ENCODE measurements at regions not wholly inside any gene's neighbourhood (a gene's known extent, or its start where the extent isn't known, plus 50 kb on each side); places are given as distances from the start of the nearest gene placed in this dataset.

DNA sequence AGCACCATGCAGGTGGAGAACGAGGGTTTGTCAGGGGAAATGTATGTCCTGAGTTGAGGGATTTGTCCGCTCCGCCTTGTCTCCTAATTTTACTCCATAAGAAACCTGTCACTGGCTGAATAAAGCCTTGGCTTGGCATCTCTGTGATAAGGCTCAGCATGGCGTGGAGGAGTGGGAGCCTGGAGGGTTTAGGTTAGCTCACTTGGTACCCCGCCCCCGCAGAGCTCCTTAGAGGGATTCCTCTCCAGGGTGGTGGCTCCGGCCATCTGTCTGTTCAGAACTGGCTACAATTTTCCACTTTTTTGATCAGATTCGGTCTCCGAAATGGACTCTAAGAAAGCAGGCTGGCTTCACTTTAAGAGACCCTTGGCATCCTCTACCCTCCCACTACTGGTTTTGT lies 192.2 kb upstream of the SYNDIG1 start:
- no peak for DNase-seq (ENCODE audit: extremely low read depth in 1 of 2, low read depth in 1 of 2)

DNA sequence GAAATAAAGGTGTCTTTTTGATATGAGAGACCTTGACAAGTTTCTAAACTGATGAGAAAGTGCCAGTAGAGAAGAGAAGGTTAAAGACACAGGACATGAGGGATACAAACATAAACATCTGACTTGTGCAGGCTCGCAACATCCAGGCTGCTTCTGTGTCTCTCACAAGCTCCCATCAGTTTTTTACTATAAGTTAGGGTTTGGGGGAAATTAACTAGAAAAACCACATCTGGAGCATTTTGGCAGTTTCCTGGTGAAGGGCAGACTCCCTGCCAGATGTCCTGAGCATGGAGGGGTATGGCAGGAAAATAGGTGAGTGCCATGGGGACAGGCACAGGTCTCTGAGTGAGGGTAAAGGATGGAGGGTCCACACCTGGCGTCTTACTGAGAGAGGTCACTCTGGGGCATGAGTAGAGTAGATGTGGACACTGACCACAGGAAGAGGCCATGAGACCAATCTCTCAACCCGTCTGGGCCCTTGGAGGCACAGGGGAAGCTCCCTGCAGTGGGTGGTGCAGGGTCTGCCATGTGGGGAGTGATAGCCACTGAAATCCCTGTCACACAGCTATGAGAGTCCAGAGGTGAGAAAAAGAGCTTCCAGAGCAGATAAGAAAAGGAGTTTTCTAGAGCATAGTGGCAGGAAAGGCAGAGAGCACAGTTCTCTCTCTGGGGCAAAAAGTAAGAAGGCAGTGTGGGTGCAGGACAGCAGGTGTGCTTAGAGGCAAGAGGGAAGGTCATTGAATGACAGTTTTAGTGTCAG lies 193.3 kb upstream of the SYNDIG1 start:
- DNase-seq (ENCODE audit: extremely low read depth in 1 of 2, low read depth in 1 of 2) = no peak

GRCh38 chr20:24273251-24273650 lies 196.2 kb upstream of the SYNDIG1 start:
- no peak for DNase-seq (ENCODE audit: extremely low read depth in 1 of 2, low read depth in 1 of 2)

DNA sequence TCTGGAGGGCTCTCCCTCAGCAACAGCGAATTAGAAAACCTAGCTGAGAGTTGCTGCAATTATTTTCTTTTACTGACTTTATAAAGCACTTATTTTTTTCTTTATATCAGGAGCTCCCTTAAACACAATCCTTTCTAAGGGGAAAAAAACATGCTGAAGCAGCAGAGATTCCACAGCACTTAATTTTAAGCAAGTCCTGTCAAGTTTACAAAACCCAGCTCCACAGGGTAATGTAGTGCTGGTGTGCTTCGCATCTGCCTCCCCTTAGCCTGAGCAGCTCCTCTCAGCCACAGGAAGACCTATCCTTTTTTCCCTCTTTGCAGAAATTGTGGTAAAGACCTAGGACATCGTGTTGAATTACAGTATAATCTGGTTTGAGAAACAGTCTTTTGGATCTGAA lies 208.1 kb upstream of the SYNDIG1 start:
- DNase-seq (ENCODE audit: extremely low read depth in 1 of 2, low read depth in 1 of 2) = no peak

DNA sequence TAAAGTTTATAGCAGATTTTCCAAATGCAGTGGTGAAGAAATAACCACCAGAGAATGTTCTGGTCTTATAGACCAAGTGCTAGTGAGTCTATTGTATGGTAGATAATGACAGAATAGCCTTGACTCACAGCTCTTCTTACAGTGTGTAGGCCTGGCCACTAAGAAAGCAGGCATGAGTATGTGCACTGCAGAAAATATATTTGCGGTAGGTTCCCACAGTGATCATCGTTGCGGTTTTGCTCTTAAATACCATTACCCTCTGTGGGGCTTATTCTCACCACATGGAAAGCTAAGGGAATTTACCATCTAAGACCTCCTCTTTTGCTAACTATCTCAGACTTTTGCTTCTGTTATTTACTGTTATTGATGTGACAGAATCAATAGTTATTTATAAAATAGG lies 212.3 kb upstream of the SYNDIG1 start:
- no peak for DNase-seq (ENCODE audit: extremely low read depth in 1 of 2, low read depth in 1 of 2)

GRCh38 chr20:24256307-24256706 lies 213.1 kb upstream of the SYNDIG1 start:
- DNase-seq (ENCODE audit: extremely low read depth in 1 of 2, low read depth in 1 of 2) = no peak

DNA sequence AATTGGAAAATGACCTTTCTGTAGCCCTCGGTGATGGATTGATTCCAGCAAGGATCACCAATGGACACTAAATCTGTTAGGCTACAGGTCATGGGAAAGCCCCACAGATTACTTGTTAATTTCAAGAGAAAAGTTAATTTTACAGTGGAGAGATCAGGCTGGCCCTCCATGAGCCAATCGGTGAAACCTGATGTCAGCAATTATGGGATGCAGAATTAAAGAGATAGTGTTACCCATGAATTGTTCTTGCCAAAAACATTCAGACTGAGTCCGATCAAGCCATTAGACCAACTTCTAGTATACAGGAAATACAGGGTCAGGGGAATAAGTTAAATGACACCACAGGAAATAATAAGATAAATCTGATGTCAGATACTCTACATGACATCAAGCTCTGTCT lies 214.9 kb upstream of the SYNDIG1 start:
- no peak for DNase-seq (ENCODE audit: extremely low read depth in 1 of 2, low read depth in 1 of 2)

DNA sequence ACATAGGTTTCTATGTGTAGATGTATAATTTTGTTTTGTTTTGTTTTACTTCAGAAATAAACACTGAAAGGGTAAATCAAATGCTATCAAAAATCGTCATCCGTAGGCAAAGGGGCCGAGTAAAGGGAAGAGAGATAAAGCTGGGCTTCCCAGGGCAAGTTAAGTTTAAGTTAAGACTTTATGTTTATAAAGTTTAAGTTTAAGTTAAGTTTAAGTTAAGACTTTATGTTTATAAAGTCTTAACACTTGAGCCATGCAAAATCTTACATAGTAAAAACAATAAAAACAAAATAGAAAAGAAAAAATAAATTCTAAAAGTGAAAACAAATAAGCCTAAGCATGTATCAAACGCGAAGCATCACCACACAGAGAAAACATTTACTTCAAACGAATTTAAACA lies 216.1 kb upstream of the SYNDIG1 start:
- no peak for DNase-seq (ENCODE audit: extremely low read depth in 1 of 2, low read depth in 1 of 2)

- no peak for DNase-seq (ENCODE audit: extremely low read depth in 1 of 2, low read depth in 1 of 2)
Observed at GRCh38 chr20:24245094-24245493, 224.3 kb upstream of the SYNDIG1 start.

DNA sequence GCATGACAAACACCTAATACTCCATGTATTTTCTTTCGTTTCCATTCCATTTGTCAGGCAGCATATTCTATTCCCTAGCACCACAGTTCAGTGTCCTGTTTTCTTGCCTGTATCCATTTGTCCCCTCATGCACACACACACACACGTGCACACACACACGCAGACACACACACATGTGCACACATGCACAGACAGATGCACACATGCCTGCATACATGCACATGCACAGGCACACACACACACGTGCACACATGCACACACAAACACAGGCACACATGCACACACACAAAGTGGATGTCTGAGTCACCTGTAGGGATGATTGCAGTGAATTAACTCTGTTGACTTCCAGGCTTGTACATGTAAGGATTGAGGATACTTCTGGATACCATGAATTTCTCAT lies 226.7 kb upstream of the SYNDIG1 start:
- DNase-seq (ENCODE audit: extremely low read depth in 1 of 2, low read depth in 1 of 2) = no peak

DNA sequence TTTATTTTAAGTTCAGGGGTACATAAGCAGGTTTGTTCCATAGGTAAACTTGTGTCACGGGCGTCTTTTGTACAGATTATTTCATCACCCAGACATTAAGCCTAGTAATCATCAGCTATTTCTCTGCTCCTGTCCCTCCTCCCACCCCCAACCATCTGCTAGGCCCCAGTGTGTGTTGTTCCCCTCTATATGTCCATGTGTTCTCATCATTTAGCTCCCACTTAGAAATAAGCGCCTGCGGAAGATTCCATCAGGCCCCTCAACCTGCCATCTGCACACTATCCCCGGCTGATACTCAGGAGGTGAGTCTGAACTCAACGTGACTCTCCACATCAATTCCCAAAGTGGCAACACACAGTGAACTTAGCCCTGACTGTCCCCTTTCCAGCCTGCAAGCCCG lies 228.0 kb upstream of the SYNDIG1 start:
- DNase-seq (ENCODE audit: extremely low read depth in 1 of 2, low read depth in 1 of 2) = no peak

GRCh38 chr20:24236963-24237362 lies 232.5 kb upstream of the SYNDIG1 start:
- DNase-seq (ENCODE audit: extremely low read depth in 1 of 2, low read depth in 1 of 2) = no peak

- no peak for DNase-seq (ENCODE audit: extremely low read depth in 1 of 2, low read depth in 1 of 2)
Observed at GRCh38 chr20:24236201-24236600, 233.2 kb upstream of the SYNDIG1 start.

- DNase-seq (ENCODE audit: extremely low read depth in 1 of 2, low read depth in 1 of 2) = no peak
Observed at GRCh38 chr20:24235296-24236175, 233.9 kb upstream of the SYNDIG1 start.

DNA sequence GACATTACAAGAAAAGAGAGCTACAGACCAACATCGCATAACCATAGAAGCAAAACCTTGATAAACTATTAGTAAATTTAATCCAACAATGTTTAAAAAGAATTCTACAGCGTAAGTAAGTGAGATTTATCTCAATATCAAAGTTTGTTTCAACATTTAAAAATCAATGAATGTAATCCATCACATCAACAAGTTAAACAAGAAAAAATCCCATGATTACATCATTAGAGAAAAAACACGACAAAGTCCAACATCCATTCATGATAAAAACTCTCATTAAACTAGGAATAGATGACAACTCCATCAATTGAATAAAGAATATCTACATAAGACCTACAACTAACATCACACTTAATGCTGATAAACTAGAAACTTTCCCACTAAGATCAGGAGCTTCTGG lies 239.0 kb upstream of the GGTLC1 start:
- DNase-seq (ENCODE audit: extremely low read depth in 1 of 2, low read depth in 1 of 2) = no peak

- no peak for DNase-seq (ENCODE audit: extremely low read depth in 1 of 2, low read depth in 1 of 2)
Observed at GRCh38 chr20:24212494-24212893, 223.9 kb upstream of the GGTLC1 start.

DNA sequence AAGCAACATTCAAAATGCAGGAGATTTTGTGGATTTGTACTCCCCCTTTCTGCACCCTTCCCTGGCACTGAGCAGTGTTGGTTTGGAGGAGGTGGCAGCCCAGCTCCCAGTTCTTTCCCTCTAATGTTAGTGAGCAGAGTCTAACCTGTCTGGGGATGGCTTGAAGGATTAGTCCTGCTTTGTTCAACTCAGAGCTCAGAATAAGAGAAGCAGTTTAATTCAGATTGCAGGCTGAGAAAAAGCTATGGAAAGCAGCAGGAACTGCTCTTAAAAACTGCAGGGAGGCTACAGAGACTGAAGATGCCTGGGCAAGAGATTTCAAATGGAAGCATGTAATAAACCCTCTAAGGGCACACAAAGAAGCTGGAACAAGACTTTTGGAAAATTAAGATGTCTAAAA lies 223.4 kb upstream of the GGTLC1 start:
- DNase-seq (ENCODE audit: extremely low read depth in 1 of 2, low read depth in 1 of 2) = no peak

GRCh38 chr20:24210356-24210755 lies 221.8 kb upstream of the GGTLC1 start:
- DNase-seq (ENCODE audit: extremely low read depth in 1 of 2, low read depth in 1 of 2) = no peak

GRCh38 chr20:24208652-24209051 lies 220.1 kb upstream of the GGTLC1 start:
- DNase-seq (ENCODE audit: extremely low read depth in 1 of 2, low read depth in 1 of 2) = no peak

DNA sequence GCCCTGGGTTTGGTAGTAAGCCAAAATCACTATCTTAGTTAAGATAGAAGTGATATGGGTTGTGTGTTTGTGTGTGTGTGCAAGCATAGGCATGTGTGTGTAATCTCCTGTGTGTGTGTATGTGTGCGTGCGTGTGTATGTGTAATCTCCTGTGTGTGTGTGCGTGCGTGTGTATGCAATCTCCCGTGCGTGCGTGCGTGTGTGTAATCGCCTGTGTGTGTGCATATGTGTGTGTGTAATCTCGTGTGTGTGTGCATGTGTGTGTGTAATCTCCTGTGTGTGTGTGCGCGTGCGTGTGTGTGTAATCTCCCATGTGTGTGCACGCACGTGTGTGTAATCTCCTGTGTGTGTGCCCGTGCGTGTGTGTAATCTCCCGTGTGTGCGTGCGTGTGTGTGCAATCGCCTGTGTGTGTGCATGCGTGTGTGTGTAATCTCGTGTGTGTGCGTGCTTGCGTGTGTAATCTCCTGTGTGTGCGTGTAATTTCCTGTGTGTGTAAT lies 219.3 kb upstream of the GGTLC1 start:
- DNase-seq (ENCODE audit: extremely low read depth in 1 of 2, low read depth in 1 of 2) = no peak

GRCh38 chr20:24206995-24207394 lies 218.4 kb upstream of the GGTLC1 start:
- DNase-seq (ENCODE audit: extremely low read depth in 1 of 2, low read depth in 1 of 2) = no peak

- no peak for DNase-seq (ENCODE audit: extremely low read depth in 1 of 2, low read depth in 1 of 2)
Observed at GRCh38 chr20:24203526-24204183, 215.1 kb upstream of the GGTLC1 start.

All from activated CD8-positive, alpha-beta memory T cell treated with anti-CD3 and anti-CD28 coated beads for 1 hour (primary cell).